K562 (cell line): ENCODE measurements at regions not wholly inside any gene's neighbourhood (a gene's known extent, or its start where the extent isn't known, plus 50 kb on each side); places are given as distances from the start of the nearest gene placed in this dataset.

Experiments used
- ATAC-seq: fragments of 200-7000 bp; cut with Tn5 transposase; 3 replicates; pipeline ENCODE4 v1.9.1; 2020; ENCODE audit warnings: moderate library complexity
- BruUV-seq: library from RNA; stranded (reverse); fragments of 400-500 nt; replicated peaks from 2 replicates; lab custom pipeline; 2021; lab: Mats Ljungman, UMichigan
- CTCF ChIA-PET: fragments of 300-600 bp; formaldehyde crosslinking; extraction: SDS; loops from one replicate; lab custom pipeline; 2021; ENCODE audit warnings: low intra/inter-chr PET ratio; lab: Yijun Ruan, JAX
- POLR2A ChIA-PET: fragments of 300-600, 350-650 bp; sonication (Branson Sonifier 250); formaldehyde crosslinking; extraction: SDS; loops from one replicate; lab custom pipeline; 2021; ENCODE audit warnings: antibody characterized with exemption, inconsistent platforms; lab: Yijun Ruan, JAX
- DNase-seq, 4 experiments: peaks; one replicate each; pipeline versions ENCODE4 v3.0.0 to v3.0.0-alpha.2; 2011 to 2018; ENCODE audit warnings: low spot score in 3 of 4, mixed read lengths in 3 of 4; ENCODE audit errors: extremely low read depth in 1 of 4
- FAIRE-seq: peaks from 2 replicates; lab custom pipeline; 2011; peaks lifted over from hg19 to GRCh38; lab: Jason Lieb, UNC
- H2AFZ ChIP-seq: 2 replicates; pipeline ENCODE4 v1.6.0; 2011; ENCODE audit warnings: low read depth, low read length, control low read depth, inconsistent platforms
- H3K27ac ChIP-seq: fragments of 200-600 bp; 3 replicates; pipeline ENCODE4 v1.8.0; 2011; ENCODE audit warnings: low read depth, mild to moderate bottlenecking, control low read depth, inconsistent platforms, low read length, moderate library complexity, mixed read lengths; ENCODE audit errors: extremely low read depth
- H3K27me3 ChIP-seq, 2 experiments: fragments of 300-600 bp in 1 of 2; 2 replicates in 1 of 2; 3 replicates in 1 of 2; pipeline versions ENCODE4 v1.6.0 to v1.8.0; 2011; ENCODE audit warnings: inconsistent platforms in 2 of 2, low read length in 2 of 2, mild to moderate bottlenecking in 1 of 2, mixed read lengths in 1 of 2, moderate library complexity in 1 of 2; ENCODE audit not compliant: control insufficient read depth in 2 of 2, insufficient read depth in 2 of 2
- H3K36me3 ChIP-seq: fragments of 300-600 bp; 3 replicates; pipeline ENCODE4 v1.8.0; 2011; ENCODE audit warnings: mild to moderate bottlenecking, low read length, inconsistent platforms; ENCODE audit not compliant: control insufficient read depth, insufficient read depth
- H3K4me1 ChIP-seq, 2 experiments: fragments of 200-600 bp in 1 of 2; replicated peaks in 1 of 2; 2 replicates in 1 of 2; 3 replicates in 1 of 2; pipeline versions ENCODE4 v1.5.1 to v1.8.0; 2011; ENCODE audit warnings: inconsistent platforms in 2 of 2, low read length in 2 of 2, mild to moderate bottlenecking in 1 of 2, mixed read lengths in 1 of 2, moderate library complexity in 1 of 2; ENCODE audit not compliant: control insufficient read depth in 2 of 2, insufficient read depth in 2 of 2
- H3K4me2 ChIP-seq: 2 replicates; pipeline ENCODE4 v1.6.1; 2011; ENCODE audit warnings: low read length, control low read depth, inconsistent platforms, mixed read lengths; ENCODE audit not compliant: insufficient read depth
- H3K4me3 ChIP-seq: fragments of 200-600 bp; sonication (generic), shearing (Covaris generic); 2 replicates; pipeline ENCODE4 v1.5.1; 2016; ENCODE audit warnings: control low read depth, inconsistent platforms
- H3K79me2 ChIP-seq: fragments of 200-600 bp; 3 replicates; pipeline ENCODE4 v1.8.0; 2011; ENCODE audit warnings: low read length, inconsistent platforms; ENCODE audit not compliant: control insufficient read depth, insufficient read depth
- H3K9ac ChIP-seq, 2 experiments: 2 replicates each; pipeline versions ENCODE4 v1.6.0 to v1.6.1; 2011; ENCODE audit warnings: low read depth in 2 of 2, low read length in 2 of 2, control low read depth in 1 of 2, inconsistent platforms in 1 of 2, mild to moderate bottlenecking in 1 of 2, mixed read lengths in 1 of 2; ENCODE audit not compliant: insufficient read depth in 1 of 2
- H3K9me1 ChIP-seq: one replicate; pipeline ENCODE4 v1.6.0; 2011; ENCODE audit warnings: inconsistent platforms, mild to moderate bottlenecking, low read length, moderate library complexity; ENCODE audit not compliant: control insufficient read depth, insufficient read depth
- H3K9me3 ChIP-seq: replicated peaks from 2 replicates; pipeline ENCODE4 v1.5.1; 2011; ENCODE audit warnings: low read depth, low read length, inconsistent platforms; ENCODE audit not compliant: control insufficient read depth, insufficient read depth
- H4K20me1 ChIP-seq: replicated peaks from 2 replicates; pipeline ENCODE4 v1.6.1; 2011; ENCODE audit warnings: low read length, inconsistent platforms, mixed read lengths; ENCODE audit not compliant: control insufficient read depth, insufficient read depth
- ELF2 ChIP-seq: fragments of 250-450 bp; sonication (Bioruptor Pico); IDR thresholded peaks from 2 replicates; pipeline ENCODE4 v1.5.0; 2021; ENCODE audit warnings: mild to moderate bottlenecking
- FUS ChIP-seq: fragments of 200-400 bp; formaldehyde crosslinking; optimal IDR thresholded peaks from 2 replicates; pipeline ENCODE3; 2017; ENCODE audit warnings: low read depth, low read length
- HDAC2 ChIP-seq: fragments of 450-650 bp; IDR thresholded peaks from 2 replicates; pipeline ENCODE4 v1.6.1; 2016; ENCODE audit warnings: mild to moderate bottlenecking
- KLF16 ChIP-seq: IDR thresholded peaks from 2 replicates; pipeline ENCODE4 v1.6.1; 2016; ENCODE audit warnings: antibody characterized with exemption
- MAFK ChIP-seq: IDR thresholded peaks from 2 replicates; pipeline ENCODE4 v1.6.1; 2011; ENCODE audit warnings: low read length, improper control_type of control experiment
- MTF1 ChIP-seq: fragments of 250-450 bp; sonication (Bioruptor Pico); IDR thresholded peaks from 2 replicates; pipeline ENCODE4 v1.9.0; 2021; ENCODE audit warnings: moderate library complexity, mild to moderate bottlenecking, inconsistent platforms, borderline replicate concordance
- NUFIP1 ChIP-seq: fragments of 450-650 bp; IDR thresholded peaks from 2 replicates; pipeline ENCODE4 v1.6.1; 2018; ENCODE audit not compliant: partially characterized antibody
- SRSF7 ChIP-seq: fragments of 200-400 bp; formaldehyde crosslinking; optimal IDR thresholded peaks from 2 replicates; pipeline ENCODE3; 2017; ENCODE audit warnings: mild to moderate bottlenecking, low read depth, low read length
- STAT5A ChIP-seq: IDR thresholded peaks from 2 replicates; pipeline ENCODE4 v1.6.1; 2012; ENCODE audit warnings: low read length, inconsistent platforms, borderline replicate concordance
- ZC3H4 ChIP-seq: sonication (generic); formaldehyde crosslinking; IDR thresholded peaks from 2 replicates; pipeline ENCODE4 v1.9.0; 2021; ENCODE audit warnings: missing genetic modification reagents, borderline replicate concordance
- ZNF3 ChIP-seq: fragments of 250-450 bp; sonication (Bioruptor Pico); IDR thresholded peaks from 2 replicates; pipeline ENCODE4 v1.5.0; 2021; ENCODE audit warnings: mild to moderate bottlenecking, moderate library complexity
- ZNF324 ChIP-seq: fragments of 250-450 bp; sonication (Bioruptor Pico); IDR thresholded peaks from 2 replicates; pipeline ENCODE4 v1.4.0; 2020; ENCODE audit warnings: mild to moderate bottlenecking
- ZNF644 ChIP-seq: fragments of 200-800 bp; sonication (Bioruptor generic); IDR thresholded peaks from 2 replicates; pipeline ENCODE4 v1.6.1; 2016; ENCODE audit warnings: low read depth, missing genetic modification characterization, missing compliant biosample characterization
- ZNF696 ChIP-seq: fragments of 250-450 bp; sonication (Bioruptor Pico); conservative IDR thresholded peaks from 2 replicates; pipeline ENCODE4 v1.4.0; 2020; ENCODE audit warnings: mild to moderate bottlenecking, moderate library complexity
- ZNF77 ChIP-seq: fragments of 250-450 bp; sonication (Bioruptor Pico); IDR thresholded peaks from 2 replicates; pipeline ENCODE4 v1.5.0; 2020
- ZNF778 ChIP-seq: fragments of 450-650 bp; formaldehyde crosslinking; IDR thresholded peaks from 2 replicates; pipeline ENCODE4 v1.4.0; 2020; ENCODE audit warnings: mild to moderate bottlenecking, moderate library complexity
- ZNF780A ChIP-seq: fragments of 250-450 bp; sonication (Bioruptor Pico); IDR thresholded peaks from 2 replicates; pipeline ENCODE4 v1.5.0; 2021; ENCODE audit warnings: mild to moderate bottlenecking
- WGBS: fragments of 100-300 bp; shearing (Covaris generic); methylation state at CpG from one replicate; pipeline ENCODE4 v1.1.6; 2016; ENCODE audit warnings: low coverage, mixed read lengths; ENCODE audit not compliant: insufficient coverage; ENCODE audit errors: missing lambda C conversion rate; 5-methylcytosine and 5-hydroxymethylcytosine counted together
- in situ Hi-C: fragments of 300-500 bp; cut with MboI; formaldehyde crosslinking; loops from 4 replicates; pipeline ENCODE4 v1.15.0; 2018; ENCODE audit warnings: inconsistent platforms, mixed read lengths
- intact Hi-C: fragments of 100-400 bp; cut with micrococcal nuclease; formaldehyde crosslinking; loops from 2 replicates; pipeline ENCODE4 v1.14.2; 2022
- TF ChIP-seq, protein P1 (sequence below), 2 experiments: IDR thresholded peaks; 2 replicates each; pipeline ENCODE4 v1.6.1; 2012; ENCODE audit warnings: improper control_type of control experiment in 2 of 2, low read depth in 2 of 2, low read length in 2 of 2, borderline replicate concordance in 1 of 2

DNA sequence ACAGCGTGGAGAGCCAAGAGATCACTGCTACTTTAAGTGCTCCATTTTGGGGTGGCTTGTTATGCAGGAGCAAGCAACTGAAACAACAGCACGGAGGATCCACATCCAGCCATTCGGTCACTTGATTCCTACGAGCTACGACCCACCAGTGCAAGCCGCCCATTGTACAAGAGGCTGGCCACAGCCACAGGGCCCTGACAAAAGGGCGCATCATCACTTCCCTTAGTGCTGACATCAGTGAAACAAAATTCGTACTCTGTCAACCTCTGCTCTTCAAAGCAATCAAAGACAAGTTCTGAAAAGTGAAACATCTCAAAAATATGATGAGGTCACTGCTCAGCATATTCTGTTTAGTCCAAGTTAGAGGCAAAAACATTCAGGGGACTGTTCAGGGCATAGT, 168.4 kb downstream of the GADD45G start:
- intact Hi-C loops, result no loop called here
- 0% methylated on average over 8 of the region's 8 CpGs for WGBS
- TF ChIP-seq MTF1 (CRISPR knock-in tag), result no peak
- no peak for TF ChIP-seq ZNF3 (CRISPR knock-in tag)
- no peak for TF ChIP-seq ZNF778 (CRISPR knock-in tag)
- TF ChIP-seq ELF2 (CRISPR knock-in tag), result no peak
- TF ChIP-seq ZNF780A, result no peak
- no peak for TF ChIP-seq ZC3H4
- TF ChIP-seq, protein P1, sequence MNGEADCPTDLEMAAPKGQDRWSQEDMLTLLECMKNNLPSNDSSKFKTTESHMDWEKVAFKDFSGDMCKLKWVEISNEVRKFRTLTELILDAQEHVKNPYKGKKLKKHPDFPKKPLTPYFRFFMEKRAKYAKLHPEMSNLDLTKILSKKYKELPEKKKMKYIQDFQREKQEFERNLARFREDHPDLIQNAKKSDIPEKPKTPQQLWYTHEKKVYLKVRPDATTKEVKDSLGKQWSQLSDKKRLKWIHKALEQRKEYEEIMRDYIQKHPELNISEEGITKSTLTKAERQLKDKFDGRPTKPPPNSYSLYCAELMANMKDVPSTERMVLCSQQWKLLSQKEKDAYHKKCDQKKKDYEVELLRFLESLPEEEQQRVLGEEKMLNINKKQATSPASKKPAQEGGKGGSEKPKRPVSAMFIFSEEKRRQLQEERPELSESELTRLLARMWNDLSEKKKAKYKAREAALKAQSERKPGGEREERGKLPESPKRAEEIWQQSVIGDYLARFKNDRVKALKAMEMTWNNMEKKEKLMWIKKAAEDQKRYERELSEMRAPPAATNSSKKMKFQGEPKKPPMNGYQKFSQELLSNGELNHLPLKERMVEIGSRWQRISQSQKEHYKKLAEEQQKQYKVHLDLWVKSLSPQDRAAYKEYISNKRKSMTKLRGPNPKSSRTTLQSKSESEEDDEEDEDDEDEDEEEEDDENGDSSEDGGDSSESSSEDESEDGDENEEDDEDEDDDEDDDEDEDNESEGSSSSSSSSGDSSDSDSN (IDR thresholded peaks at IDR 0.05; ENCODE audit: borderline replicate concordance in 1 of 2, low read depth in 2 of 2, low read length in 2 of 2), result no peak
- no peak for TF ChIP-seq SRSF7
- no peak for TF ChIP-seq ZNF644 (tag)
- TF ChIP-seq NUFIP1, result no peak
- no peak for TF ChIP-seq ZNF324 (CRISPR knock-in tag)
- no peak for TF ChIP-seq KLF16
- no peak for TF ChIP-seq ZNF77 (CRISPR knock-in tag)
- TF ChIP-seq MAFK, result no peak
- no peak for TF ChIP-seq FUS
- TF ChIP-seq HDAC2, result no peak
- no peak for TF ChIP-seq STAT5A
- no peak for TF ChIP-seq ZNF696

More for the DNA sequence above, 168.4 kb downstream of the GADD45G start:
- no TSS peak for BruUV-seq
- no peaks in the 10 kb centered on the region for H3K9me1 ChIP-seq
- H3K4me1 ChIP-seq, result no peaks in the 10 kb centered on the region
- ATAC-seq (no peak), FAIRE-seq (no peak), DNase-seq (no peak)
- H3K4me2 ChIP-seq, result no peak overlapping the region
- H4K20me1 ChIP-seq, result no peaks in the 10 kb centered on the region
- CTCF ChIA-PET, result no interaction called here
- H3K79me2 ChIP-seq, result no peaks in the 10 kb centered on the region
- POLR2A ChIA-PET, result no interaction called here
- no peaks in the 10 kb centered on the region for H3K36me3 ChIP-seq
- no peak overlapping the region for H2AFZ ChIP-seq
- no peak overlapping the region for H3K27ac ChIP-seq
- no peak overlapping the region for H3K4me3 ChIP-seq
- no peaks in the 10 kb centered on the region for H3K9me3 ChIP-seq
- no peak overlapping the region for H3K9ac ChIP-seq
- in situ Hi-C loops, result no loop called here
- peaks cover 0 to 16% of the 10 kb centered on the region in 2 experiments; a peak in 2 of 5 replicates for H3K27me3 ChIP-seq
